ENCODE measurements at regions not wholly inside any gene's neighbourhood (a gene's known extent, or its start where the extent isn't known, plus 50 kb on each side); places are given as distances from the start of the nearest gene placed in this dataset.

DNA sequence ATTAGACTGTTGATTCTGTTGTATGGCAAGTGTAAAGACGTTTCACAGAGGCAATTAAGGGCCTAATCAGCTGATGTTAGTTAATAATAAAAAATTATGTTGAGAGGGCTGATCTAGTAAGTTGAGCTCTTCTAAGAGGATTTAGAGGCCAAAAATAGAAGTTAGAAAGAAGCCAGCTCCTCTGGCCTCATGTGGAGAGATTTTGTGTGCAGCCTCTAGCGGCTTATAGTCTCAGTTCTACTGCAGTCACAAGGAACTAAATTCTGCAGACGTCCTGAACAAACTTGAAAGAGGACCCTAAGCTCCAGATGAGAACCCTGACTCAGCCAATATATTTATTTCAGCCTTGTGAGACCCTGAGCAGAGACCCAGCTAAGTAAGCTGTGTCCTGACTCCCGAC lies 498.6 kb downstream of the BTBD3 start:
- ChIA-PET CTCF (no interaction called here), POLR2A (no interaction called here)
- TF ChIP-seq, protein P1, sequence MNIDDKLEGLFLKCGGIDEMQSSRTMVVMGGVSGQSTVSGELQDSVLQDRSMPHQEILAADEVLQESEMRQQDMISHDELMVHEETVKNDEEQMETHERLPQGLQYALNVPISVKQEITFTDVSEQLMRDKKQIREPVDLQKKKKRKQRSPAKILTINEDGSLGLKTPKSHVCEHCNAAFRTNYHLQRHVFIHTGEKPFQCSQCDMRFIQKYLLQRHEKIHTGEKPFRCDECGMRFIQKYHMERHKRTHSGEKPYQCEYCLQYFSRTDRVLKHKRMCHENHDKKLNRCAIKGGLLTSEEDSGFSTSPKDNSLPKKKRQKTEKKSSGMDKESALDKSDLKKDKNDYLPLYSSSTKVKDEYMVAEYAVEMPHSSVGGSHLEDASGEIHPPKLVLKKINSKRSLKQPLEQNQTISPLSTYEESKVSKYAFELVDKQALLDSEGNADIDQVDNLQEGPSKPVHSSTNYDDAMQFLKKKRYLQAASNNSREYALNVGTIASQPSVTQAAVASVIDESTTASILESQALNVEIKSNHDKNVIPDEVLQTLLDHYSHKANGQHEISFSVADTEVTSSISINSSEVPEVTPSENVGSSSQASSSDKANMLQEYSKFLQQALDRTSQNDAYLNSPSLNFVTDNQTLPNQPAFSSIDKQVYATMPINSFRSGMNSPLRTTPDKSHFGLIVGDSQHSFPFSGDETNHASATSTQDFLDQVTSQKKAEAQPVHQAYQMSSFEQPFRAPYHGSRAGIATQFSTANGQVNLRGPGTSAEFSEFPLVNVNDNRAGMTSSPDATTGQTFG (tag by site-specific recombination; IDR thresholded peaks at IDR 0.05; ENCODE audit: borderline replicate concordance), result no peak
- TF ChIP-seq, protein P2, sequence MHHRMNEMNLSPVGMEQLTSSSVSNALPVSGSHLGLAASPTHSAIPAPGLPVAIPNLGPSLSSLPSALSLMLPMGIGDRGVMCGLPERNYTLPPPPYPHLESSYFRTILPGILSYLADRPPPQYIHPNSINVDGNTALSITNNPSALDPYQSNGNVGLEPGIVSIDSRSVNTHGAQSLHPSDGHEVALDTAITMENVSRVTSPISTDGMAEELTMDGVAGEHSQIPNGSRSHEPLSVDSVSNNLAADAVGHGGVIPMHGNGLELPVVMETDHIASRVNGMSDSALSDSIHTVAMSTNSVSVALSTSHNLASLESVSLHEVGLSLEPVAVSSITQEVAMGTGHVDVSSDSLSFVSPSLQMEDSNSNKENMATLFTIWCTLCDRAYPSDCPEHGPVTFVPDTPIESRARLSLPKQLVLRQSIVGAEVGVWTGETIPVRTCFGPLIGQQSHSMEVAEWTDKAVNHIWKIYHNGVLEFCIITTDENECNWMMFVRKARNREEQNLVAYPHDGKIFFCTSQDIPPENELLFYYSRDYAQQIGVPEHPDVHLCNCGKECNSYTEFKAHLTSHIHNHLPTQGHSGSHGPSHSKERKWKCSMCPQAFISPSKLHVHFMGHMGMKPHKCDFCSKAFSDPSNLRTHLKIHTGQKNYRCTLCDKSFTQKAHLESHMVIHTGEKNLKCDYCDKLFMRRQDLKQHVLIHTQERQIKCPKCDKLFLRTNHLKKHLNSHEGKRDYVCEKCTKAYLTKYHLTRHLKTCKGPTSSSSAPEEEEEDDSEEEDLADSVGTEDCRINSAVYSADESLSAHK (tag by site-specific recombination; IDR thresholded peaks at IDR 0.05), result no peak
- TF ChIP-seq ZNF211 (tag by site-specific recombination; IDR thresholded peaks at IDR 0.05; ENCODE audit: low read depth) (no peak), ZNF391 (tag by site-specific recombination; IDR thresholded peaks at IDR 0.05; ENCODE audit: borderline replicate concordance, low read depth) (no peak), ZNF785 (tag by site-specific recombination; IDR thresholded peaks at IDR 0.05) (no peak), ZNF558 (tag by site-specific recombination; IDR thresholded peaks at IDR 0.05) (no peak), ZNF311 (tag by site-specific recombination; IDR thresholded peaks at IDR 0.05; ENCODE audit: borderline replicate concordance) (no peak), ZNF600 (tag by site-specific recombination; IDR thresholded peaks at IDR 0.05) (no peak), SCRT2 (tag by site-specific recombination; IDR thresholded peaks at IDR 0.05) (no peak), ZXDB (tag by site-specific recombination; IDR thresholded peaks at IDR 0.05) (no peak)
- H3K27ac ChIP-seq (ENCODE audit: extremely low read depth, low read depth, low read length), result no peak overlapping the region
- H3K4me3 ChIP-seq (ENCODE audit: low read depth, low read length), result no peak overlapping the region
- H3K4me1 ChIP-seq (ENCODE audit: control insufficient read depth, insufficient read depth, low read length), result no peaks in the 10 kb centered on the region; the same call in 1 of the 2 replicates
- H3K36me3 ChIP-seq (ENCODE audit: control insufficient read depth in 2 of 2, insufficient read depth in 1 of 2, low read length in 2 of 2), result no peaks in the 10 kb centered on the region
- H3K9me3 ChIP-seq (ENCODE audit: control insufficient read depth, insufficient read depth, low read depth, low read length), result no peaks in the 10 kb centered on the region

DNA sequence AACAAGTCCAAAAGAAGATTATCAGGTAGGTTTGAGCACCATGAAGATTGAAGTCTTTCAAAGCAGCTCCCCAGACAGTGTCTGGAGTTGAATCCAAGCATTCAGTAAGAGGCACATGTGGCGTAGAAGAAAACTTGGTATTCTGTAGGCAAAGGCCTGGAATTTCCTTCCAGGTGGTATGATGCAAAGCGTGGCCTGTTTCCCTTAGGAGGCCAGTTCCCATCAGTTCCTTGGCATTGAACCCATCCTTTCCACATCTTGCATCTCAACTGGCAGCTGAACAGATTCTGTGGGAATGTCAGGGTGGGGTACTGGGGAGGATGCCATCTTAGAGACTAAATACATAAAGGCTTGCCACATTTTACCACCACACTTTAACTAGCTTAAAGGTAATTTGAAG lies 516.0 kb downstream of the BTBD3 start:
- Histone ChIP-seq H3K27ac (ENCODE audit: extremely low read depth, low read depth, low read length) (no peak overlapping the region), H3K9me3 (ENCODE audit: control insufficient read depth, insufficient read depth, low read depth, low read length) (no peaks in the 10 kb centered on the region), H3K4me3 (ENCODE audit: low read depth, low read length) (no peak overlapping the region), H3K36me3 (ENCODE audit: control insufficient read depth in 2 of 2, insufficient read depth in 1 of 2, low read length in 2 of 2) (no peaks in the 10 kb centered on the region), H3K4me1 (ENCODE audit: control insufficient read depth, insufficient read depth, low read length) (no peaks in the 10 kb centered on the region)
- TF ChIP-seq, protein P3, sequence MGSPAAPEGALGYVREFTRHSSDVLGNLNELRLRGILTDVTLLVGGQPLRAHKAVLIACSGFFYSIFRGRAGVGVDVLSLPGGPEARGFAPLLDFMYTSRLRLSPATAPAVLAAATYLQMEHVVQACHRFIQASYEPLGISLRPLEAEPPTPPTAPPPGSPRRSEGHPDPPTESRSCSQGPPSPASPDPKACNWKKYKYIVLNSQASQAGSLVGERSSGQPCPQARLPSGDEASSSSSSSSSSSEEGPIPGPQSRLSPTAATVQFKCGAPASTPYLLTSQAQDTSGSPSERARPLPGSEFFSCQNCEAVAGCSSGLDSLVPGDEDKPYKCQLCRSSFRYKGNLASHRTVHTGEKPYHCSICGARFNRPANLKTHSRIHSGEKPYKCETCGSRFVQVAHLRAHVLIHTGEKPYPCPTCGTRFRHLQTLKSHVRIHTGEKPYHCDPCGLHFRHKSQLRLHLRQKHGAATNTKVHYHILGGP (tag by site-specific recombination; IDR thresholded peaks at IDR 0.05), result no peak
- TF ChIP-seq ZSCAN16 (tag by site-specific recombination; IDR thresholded peaks at IDR 0.05) (no peak), ZNF174 (tag by site-specific recombination; IDR thresholded peaks at IDR 0.05) (no peak), ZNF658 (tag by site-specific recombination; IDR thresholded peaks at IDR 0.05) (no peak)
- ChIA-PET POLR2A (no interaction called here), CTCF (no interaction called here)

DNA sequence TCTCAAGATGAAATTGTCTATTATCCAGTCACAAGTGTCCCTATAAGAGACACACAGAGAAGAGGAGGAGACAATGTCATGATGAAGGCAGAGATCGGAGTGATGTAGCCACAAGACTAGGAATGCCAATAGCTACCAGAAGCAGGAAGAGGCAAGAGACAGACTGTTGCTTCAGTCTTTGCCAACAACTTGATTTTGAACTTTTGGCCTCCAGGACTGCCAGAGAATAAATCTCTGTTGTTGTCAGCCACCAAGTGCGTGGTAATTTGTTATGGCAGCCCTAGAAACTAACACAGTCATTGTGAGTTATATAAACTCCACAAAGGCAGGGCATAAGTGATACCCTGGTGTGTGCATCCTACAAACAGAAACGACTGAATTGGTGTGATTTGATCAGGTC lies 517.0 kb downstream of the BTBD3 start:
- H3K4me1 ChIP-seq (ENCODE audit: control insufficient read depth, insufficient read depth, low read length), result no peaks in the 10 kb centered on the region
- H3K4me3 ChIP-seq (ENCODE audit: low read depth, low read length), result no peak overlapping the region
- no peaks in the 10 kb centered on the region for H3K9me3 ChIP-seq (ENCODE audit: control insufficient read depth, insufficient read depth, low read depth, low read length)
- POLR2A ChIA-PET, result no interaction called here
- no peak overlapping the region for H3K27ac ChIP-seq (ENCODE audit: extremely low read depth, low read depth, low read length)
- no peaks in the 10 kb centered on the region for H3K36me3 ChIP-seq (ENCODE audit: control insufficient read depth in 2 of 2, insufficient read depth in 1 of 2, low read length in 2 of 2)
- CTCF ChIA-PET, result no interaction called here
- no peak for TF ChIP-seq ZNF121 (tag by site-specific recombination; IDR thresholded peaks at IDR 0.05)
- no peak for TF ChIP-seq ZNF664 (tag by site-specific recombination; IDR thresholded peaks at IDR 0.05)
- TF ChIP-seq ZNF184 (tag by site-specific recombination; IDR thresholded peaks at IDR 0.05), result no peak
- TF ChIP-seq SETDB1 (IDR thresholded peaks at IDR 0.05; ENCODE audit: insufficient read length, low read length), result no peak
- no peak for TF ChIP-seq ZNF292 (tag by site-specific recombination; IDR thresholded peaks at IDR 0.05; ENCODE audit: borderline replicate concordance, low read depth)
- TF ChIP-seq KLF8 (tag by site-specific recombination; IDR thresholded peaks at IDR 0.05), result no peak
- TF ChIP-seq, protein P4, sequence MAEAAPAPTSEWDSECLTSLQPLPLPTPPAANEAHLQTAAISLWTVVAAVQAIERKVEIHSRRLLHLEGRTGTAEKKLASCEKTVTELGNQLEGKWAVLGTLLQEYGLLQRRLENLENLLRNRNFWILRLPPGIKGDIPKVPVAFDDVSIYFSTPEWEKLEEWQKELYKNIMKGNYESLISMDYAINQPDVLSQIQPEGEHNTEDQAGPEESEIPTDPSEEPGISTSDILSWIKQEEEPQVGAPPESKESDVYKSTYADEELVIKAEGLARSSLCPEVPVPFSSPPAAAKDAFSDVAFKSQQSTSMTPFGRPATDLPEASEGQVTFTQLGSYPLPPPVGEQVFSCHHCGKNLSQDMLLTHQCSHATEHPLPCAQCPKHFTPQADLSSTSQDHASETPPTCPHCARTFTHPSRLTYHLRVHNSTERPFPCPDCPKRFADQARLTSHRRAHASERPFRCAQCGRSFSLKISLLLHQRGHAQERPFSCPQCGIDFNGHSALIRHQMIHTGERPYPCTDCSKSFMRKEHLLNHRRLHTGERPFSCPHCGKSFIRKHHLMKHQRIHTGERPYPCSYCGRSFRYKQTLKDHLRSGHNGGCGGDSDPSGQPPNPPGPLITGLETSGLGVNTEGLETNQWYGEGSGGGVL (tag by site-specific recombination; IDR thresholded peaks at IDR 0.05), result no peak
- TF ChIP-seq, protein P5, sequence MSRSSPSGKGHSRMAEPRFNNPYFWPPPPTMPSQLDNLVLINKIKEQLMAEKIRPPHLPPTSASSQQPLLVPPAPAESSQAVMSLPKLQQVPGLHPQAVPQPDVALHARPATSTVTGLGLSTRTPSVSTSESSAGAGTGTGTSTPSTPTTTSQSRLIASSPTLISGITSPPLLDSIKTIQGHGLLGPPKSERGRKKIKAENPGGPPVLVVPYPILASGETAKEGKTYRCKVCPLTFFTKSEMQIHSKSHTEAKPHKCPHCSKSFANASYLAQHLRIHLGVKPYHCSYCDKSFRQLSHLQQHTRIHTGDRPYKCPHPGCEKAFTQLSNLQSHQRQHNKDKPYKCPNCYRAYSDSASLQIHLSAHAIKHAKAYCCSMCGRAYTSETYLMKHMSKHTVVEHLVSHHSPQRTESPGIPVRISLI (tag by site-specific recombination; IDR thresholded peaks at IDR 0.05), result no peak
- TF ChIP-seq ZNF548 (tag by site-specific recombination; IDR thresholded peaks at IDR 0.05), result no peak
- no peak for TF ChIP-seq BCL11A (tag by site-specific recombination; IDR thresholded peaks at IDR 0.05; ENCODE audit: low read depth)
